Left lung (tissue), 4 donors: ENCODE measurements at regions not wholly inside any gene's neighbourhood (a gene's known extent, or its start where the extent isn't known, plus 50 kb on each side); places are given as distances from the start of the nearest gene placed in this dataset.
"Not testable (repeated sequence)": the region's sequence is repeated elsewhere in the genome, so short reads cannot be mapped to it uniquely, and the experiment has no call there.

Experiments
- ATAC-seq: fragments of 200-7000 bp; cut with Tn5 transposase; one replicate; pipeline ENCODE4 v1.9.1; 2020; ENCODE audit warnings: moderate library complexity
- DNase-seq, 4 donors: peaks; one replicate each; pipeline ENCODE4 v3.0.0-alpha.2; 2013 to 2020
- H3K27ac ChIP-seq, 2 donors: fragments of 200-600 bp; sonication (generic) in 1 of 2; one replicate each; pipeline versions ENCODE4 v1.5.0 to v1.8.0; 2020 to 2021
- H3K27me3 ChIP-seq, 2 donors: fragments of 200-600 bp; sonication (generic) in 1 of 2; one replicate each; pipeline versions ENCODE4 v1.5.0 to v1.8.0; 2020 to 2021
- H3K36me3 ChIP-seq, 2 donors: fragments of 200-600 bp; sonication (generic) in 1 of 2; one replicate each; pipeline versions ENCODE4 v1.5.0 to v1.8.0; 2020 to 2021
- H3K4me1 ChIP-seq, 2 donors: fragments of 200-600 bp; one replicate each; pipeline ENCODE4 v1.8.0; 2021
- H3K4me3 ChIP-seq, 2 donors: fragments of 200-600 bp; sonication (generic) in 1 of 2; one replicate each; pipeline versions ENCODE4 v1.5.0 to v1.8.0; 2020 to 2021; ENCODE audit warnings: mild to moderate bottlenecking in 1 of 2
- H3K9me3 ChIP-seq, 2 donors: fragments of 200-600 bp; sonication (generic) in 1 of 2; one replicate each; pipeline versions ENCODE4 v1.5.0 to v1.8.0; 2020 to 2021
- intact Hi-C, 2 donors: fragments of 100-400 bp; cut with DNase I; formaldehyde crosslinking; loops; one replicate each; pipeline versions ENCODE4 v1.11.2 to v1.14.2; 2022
- TF ChIP-seq, protein P1 (sequence below), 2 donors: fragments of 200-600 bp; sonication (generic) in 1 of 2; IDR thresholded peaks; one replicate each; pipeline versions ENCODE4 v1.5.0 to v1.8.0; 2021; ENCODE audit warnings: antibody characterized with exemption in 2 of 2
- donor health status: DM: no; HTN: yes; CAD: no.
- donor health status: DM: no; HTN: no; CAD: no.

DNA sequence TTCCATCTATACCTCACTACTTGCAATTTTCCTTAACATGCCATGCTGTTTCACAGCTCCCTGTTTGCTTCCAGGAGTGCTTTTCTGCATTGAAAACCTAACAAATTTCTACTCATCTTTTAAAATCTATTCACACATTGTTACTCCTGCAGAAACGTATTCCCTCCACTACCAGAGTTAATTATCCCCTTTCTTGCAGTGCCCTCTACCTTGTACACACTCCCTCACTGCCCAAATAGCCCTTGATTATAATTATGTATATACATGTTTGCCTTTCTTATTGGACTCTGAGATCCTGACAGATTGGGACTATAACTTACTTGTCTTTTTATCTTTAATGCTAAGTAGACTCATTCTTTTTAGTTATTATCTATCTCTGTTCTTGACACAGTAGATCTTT is 325.0 kb downstream of the OXSM start:
- Histone ChIP-seq H3K9me3 (peaks cover 0 to 8% of the 10 kb centered on the region in 2 donors), H3K36me3 (no peaks in the 10 kb centered on the region), H3K4me3 (no peak overlapping the region), H3K27me3 (no peaks in the 10 kb centered on the region), H3K4me1 (no peaks in the 10 kb centered on the region), H3K27ac (no peak overlapping the region)
- TF ChIP-seq, protein P1, sequence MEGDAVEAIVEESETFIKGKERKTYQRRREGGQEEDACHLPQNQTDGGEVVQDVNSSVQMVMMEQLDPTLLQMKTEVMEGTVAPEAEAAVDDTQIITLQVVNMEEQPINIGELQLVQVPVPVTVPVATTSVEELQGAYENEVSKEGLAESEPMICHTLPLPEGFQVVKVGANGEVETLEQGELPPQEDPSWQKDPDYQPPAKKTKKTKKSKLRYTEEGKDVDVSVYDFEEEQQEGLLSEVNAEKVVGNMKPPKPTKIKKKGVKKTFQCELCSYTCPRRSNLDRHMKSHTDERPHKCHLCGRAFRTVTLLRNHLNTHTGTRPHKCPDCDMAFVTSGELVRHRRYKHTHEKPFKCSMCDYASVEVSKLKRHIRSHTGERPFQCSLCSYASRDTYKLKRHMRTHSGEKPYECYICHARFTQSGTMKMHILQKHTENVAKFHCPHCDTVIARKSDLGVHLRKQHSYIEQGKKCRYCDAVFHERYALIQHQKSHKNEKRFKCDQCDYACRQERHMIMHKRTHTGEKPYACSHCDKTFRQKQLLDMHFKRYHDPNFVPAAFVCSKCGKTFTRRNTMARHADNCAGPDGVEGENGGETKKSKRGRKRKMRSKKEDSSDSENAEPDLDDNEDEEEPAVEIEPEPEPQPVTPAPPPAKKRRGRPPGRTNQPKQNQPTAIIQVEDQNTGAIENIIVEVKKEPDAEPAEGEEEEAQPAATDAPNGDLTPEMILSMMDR (IDR thresholded peaks at IDR 0.05), result no peak
- intact Hi-C loops, result no loop called here
- DNase-seq, result no peak
- no peak for ATAC-seq

DNA sequence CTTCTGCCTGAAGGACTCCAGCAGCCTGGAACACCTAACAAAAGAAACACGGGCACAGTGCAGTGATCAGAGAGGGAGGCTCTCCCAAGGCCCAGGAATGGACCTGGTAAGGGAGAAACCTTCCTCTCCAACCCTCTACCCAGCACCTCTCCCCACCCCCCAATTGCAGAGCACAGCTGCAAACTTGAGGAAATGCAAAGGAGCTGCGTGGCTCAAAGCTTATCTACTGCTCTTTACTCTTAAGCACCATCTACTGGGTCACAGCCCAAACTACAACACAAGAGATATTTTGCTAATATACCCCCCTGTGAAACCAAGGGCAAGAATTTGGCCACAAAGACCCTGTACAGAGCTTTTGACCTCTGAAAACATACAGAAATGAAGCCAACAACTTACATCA is 328.3 kb downstream of the OXSM start:
- DNase-seq (no peak), ATAC-seq (no peak)
- no peak overlapping the region for H3K4me3 ChIP-seq
- peaks cover 0 to 12% of the 10 kb centered on the region in 2 donors for H3K9me3 ChIP-seq
- TF ChIP-seq, protein P1 (IDR thresholded peaks at IDR 0.05), result no peak
- no peaks in the 10 kb centered on the region for H3K36me3 ChIP-seq
- no peaks in the 10 kb centered on the region for H3K4me1 ChIP-seq
- H3K27ac ChIP-seq, result no peak overlapping the region
- no peaks in the 10 kb centered on the region for H3K27me3 ChIP-seq
- intact Hi-C loops, result no loop called here

DNA sequence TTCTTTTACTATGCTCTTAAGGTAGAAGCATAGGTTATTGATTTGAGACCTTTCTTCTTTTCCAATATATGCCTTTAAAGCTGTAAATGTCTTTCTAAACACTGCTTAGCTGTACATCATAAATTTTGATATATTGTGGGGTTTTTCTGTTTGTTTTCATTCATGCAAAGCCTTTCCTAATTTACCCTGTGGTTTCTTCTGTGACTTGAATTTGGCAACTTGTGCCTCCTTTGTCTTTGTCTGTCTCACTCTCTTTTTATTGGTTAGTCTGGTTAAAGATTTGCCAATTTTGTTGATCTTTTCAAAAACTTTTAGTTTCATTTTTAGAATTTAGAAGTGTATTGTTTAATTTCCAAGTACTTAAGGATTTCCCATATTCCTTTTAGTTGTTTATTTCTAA is 343.1 kb downstream of the OXSM start:
- Histone ChIP-seq H3K36me3 (no peaks in the 10 kb centered on the region), H3K27me3 (no peaks in the 10 kb centered on the region), H3K9me3 (peaks cover 0 to 18% of the 10 kb centered on the region in 2 donors), H3K4me1 (no peaks in the 10 kb centered on the region), H3K4me3 (no peak overlapping the region), H3K27ac (no peak overlapping the region)
- DNase-seq, result no peak
- intact Hi-C loops, result no loop called here
- TF ChIP-seq, protein P1 (IDR thresholded peaks at IDR 0.05), result no peak
- no peak for ATAC-seq

DNA sequence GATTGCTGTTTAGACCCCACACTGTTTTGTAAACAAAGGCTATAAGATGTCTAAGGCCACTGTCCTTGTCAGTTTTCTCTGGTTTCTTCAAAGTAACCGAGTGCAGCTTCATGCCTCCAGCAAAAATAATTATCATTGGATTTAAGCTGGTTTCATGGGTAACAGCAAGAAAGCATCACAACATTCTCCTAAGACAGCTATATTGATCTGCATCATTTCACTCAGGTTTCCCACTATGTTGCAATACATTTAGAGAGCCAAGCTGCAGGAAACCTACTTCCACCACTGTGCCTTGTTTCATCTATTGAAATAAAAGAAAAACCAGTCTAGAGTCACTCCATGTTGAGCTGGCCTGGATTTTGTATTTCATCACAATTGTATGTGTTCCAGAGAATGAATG is 351.4 kb downstream of the OXSM start:
- DNase-seq (no peak), ATAC-seq (no peak)
- Histone ChIP-seq H3K36me3 (no peaks in the 10 kb centered on the region), H3K27me3 (no peaks in the 10 kb centered on the region), H3K4me3 (no peak overlapping the region), H3K27ac (no peak overlapping the region), H3K9me3 (peaks cover 0 to 29% of the 10 kb centered on the region in 2 donors), H3K4me1 (no peaks in the 10 kb centered on the region)
- intact Hi-C loops, result no loop called here
- TF ChIP-seq, protein P1 (IDR thresholded peaks at IDR 0.05), result no peak

DNA sequence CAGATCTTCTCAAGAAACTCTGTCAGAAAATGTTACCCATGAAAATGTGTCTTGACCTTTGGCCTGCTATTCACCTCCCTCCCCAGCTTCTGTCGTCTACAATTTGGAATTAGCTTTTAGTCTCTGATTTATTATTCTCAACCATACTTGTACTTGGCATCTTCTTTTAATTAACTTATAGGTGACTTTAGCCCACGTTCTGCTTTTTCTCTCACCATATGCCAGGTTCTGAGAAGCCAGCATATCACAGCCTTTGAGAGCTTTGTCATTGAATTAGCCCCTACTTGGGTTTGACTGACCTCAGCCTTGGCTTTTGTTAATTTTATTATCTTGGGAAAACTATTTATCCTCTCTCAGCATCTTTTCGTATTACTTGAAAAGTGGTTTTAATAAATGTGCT is 355.9 kb downstream of the OXSM start:
- TF ChIP-seq, protein P1 (IDR thresholded peaks at IDR 0.05), result no peak
- Histone ChIP-seq H3K9me3 (peaks cover 0 to 8% of the 10 kb centered on the region in 2 donors), H3K4me1 (no peaks in the 10 kb centered on the region), H3K27ac (no peak overlapping the region), H3K4me3 (no peak overlapping the region), H3K36me3 (no peaks in the 10 kb centered on the region), H3K27me3 (no peaks in the 10 kb centered on the region)
- ATAC-seq, result no peak
- no peak for DNase-seq
- intact Hi-C loops, result no loop called here

DNA sequence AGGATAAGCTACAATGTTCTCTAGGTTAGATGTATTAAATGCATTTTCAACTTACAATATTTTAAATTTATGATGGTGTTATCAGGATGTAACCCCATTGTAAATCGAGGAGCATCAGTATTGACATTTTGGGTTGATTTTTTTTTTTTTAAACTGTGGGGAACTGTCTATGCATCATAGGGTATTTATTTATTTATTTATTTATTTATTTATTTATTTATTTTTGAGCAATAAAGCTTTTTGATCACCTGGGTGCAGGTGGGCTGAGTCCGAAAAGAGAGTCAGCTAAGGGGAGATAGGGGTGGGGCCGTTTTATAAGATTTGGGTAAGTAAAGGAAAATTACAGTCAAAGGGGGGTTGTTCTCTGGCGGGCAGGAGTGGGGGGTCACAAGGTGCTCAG is 367.5 kb downstream of the OXSM start:
- H3K27me3 ChIP-seq, H3K9me3 ChIP-seq, DNase-seq, H3K4me1 ChIP-seq, H3K36me3 ChIP-seq, ATAC-seq, H3K4me3 ChIP-seq, H3K27ac ChIP-seq, intact Hi-C loops: not testable (repeated sequence)
